Pancreas (tissue), 10 donors: ENCODE measurements at regions not wholly inside any gene's neighbourhood (a gene's known extent, or its start where the extent isn't known, plus 50 kb on each side); places are given as distances from the start of the nearest gene placed in this dataset.

ENCODE experiments used
- ATAC-seq, 4 donors: fragments of 200-7000 bp; cut with Tn5 transposase; one replicate each; pipeline versions ENCODE4 v1.8.0 to v1.9.1; 2020; ENCODE audit warnings: mild to moderate bottlenecking in 4 of 4, moderate library complexity in 4 of 4
- DNase-seq, 6 donors: peaks; one replicate each; pipeline ENCODE4 v3.0.0-alpha.2; 2020
- FAIRE-seq: peaks from 2 replicates; lab custom pipeline; 2012; peaks lifted over from hg19 to GRCh38; lab: Jason Lieb, UNC
- H3K27ac ChIP-seq, 4 donors: fragments of 200-600 bp; sonication (generic); 1 replicate in 3 of 4; 2 replicates in 1 of 4; pipeline versions ENCODE4 v1.5.0 to v1.8.0; 2020
- H3K27me3 ChIP-seq, 4 donors: fragments of 200-600 bp; one replicate each; pipeline ENCODE4 v1.8.0; 2021
- H3K36me3 ChIP-seq, 3 donors: fragments of 200-600 bp; sonication (generic) in 1 of 3; one replicate each; pipeline versions ENCODE4 v1.5.0 to v1.8.0; 2020 to 2021
- H3K4me1 ChIP-seq, 3 donors: fragments of 200-600 bp; one replicate each; pipeline ENCODE4 v1.8.0; 2021
- H3K4me3 ChIP-seq, 4 donors: fragments of 200-600 bp; sonication (generic) in 2 of 4; one replicate each; pipeline versions ENCODE4 v1.5.0 to v1.8.0; 2020 to 2021
- H3K9me3 ChIP-seq, 4 donors: fragments of 200-600 bp; one replicate each; pipeline ENCODE4 v1.8.0; 2021
- CTCF ChIP-seq, 4 donors: fragments of 200-600 bp; sonication (generic) in 3 of 4; IDR thresholded peaks; one replicate each; pipeline versions ENCODE4 v1.5.0 to v1.8.0; 2021; ENCODE audit warnings: antibody characterized with exemption in 4 of 4
- WGBS, 2 donors: extraction: QIAGEN DNeasy Blood & Tissue Kit; methylation state at CpG; one replicate each; pipeline ENCODE4 v1.1.7; 2013; 5-methylcytosine and 5-hydroxymethylcytosine counted together
- intact Hi-C, 3 donors: fragments of 100-400 bp; cut with DNase I; formaldehyde crosslinking; loops; one replicate each; pipeline versions ENCODE4 v1.11.1 to v1.14.2; 2022
- donor health status: healthy with polysubstance abuse.
- donor health status: DM: no; HTN: no; CAD: no; lungs with moderate emphysema.
- donor health status: DM: no; HTN: no; CAD: no.
- donor health status: control.
- donor health status: control.
- donor health status: Bipolar disorder and iron deficiency.
- donor health status: DM: yes; HTN: yes; CAD: no.
- donor health status: DM: no; HTN: no; CAD: no.
- donor health status: DM: no; HTN: no; CAD: no.
- donor health status: DM: yes; HTN: yes; CAD: no.

GRCh38 chr4:152236519-152237056, 299.3 kb downstream of the FBXW7 start:
- H3K36me3 ChIP-seq, result no peaks in the 10 kb centered on the region
- no peaks in the 10 kb centered on the region for H3K4me1 ChIP-seq
- ATAC-seq (no peak), FAIRE-seq (no peak), DNase-seq (no peak)
- no peaks in the 10 kb centered on the region for H3K27me3 ChIP-seq
- H3K9me3 ChIP-seq, result no peaks in the 10 kb centered on the region
- 60% methylated on average over 2 to 3 of the region's 3 CpGs for WGBS, 2 donors
- TF ChIP-seq CTCF (IDR thresholded peaks at IDR 0.05), result no peak
- H3K27ac ChIP-seq, result no peak overlapping the region
- intact Hi-C loops, result no loop called here
- H3K4me3 ChIP-seq, result no peak overlapping the region

DNA sequence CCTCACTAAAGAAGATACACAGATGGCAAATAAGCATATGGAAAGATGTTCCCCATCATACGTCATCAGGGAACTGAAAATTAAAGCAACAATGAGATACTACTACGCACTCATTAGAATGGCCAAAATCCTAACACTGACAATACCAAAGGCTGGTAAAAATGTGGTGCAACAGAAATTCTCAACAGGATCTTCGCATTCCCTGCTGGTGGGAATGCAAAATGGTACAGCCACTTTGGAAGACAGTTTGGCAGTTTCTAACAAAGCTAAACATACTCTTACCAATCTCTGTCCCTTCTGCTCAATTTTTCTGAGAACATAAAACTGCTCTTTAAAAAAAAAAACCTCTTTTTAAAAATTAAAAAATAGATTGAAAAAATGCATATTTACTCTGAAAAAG, 300.2 kb downstream of the FBXW7 start:
- Histone ChIP-seq H3K27ac (no peak overlapping the region), H3K9me3 (no peaks in the 10 kb centered on the region), H3K4me1 (no peaks in the 10 kb centered on the region), H3K36me3 (no peaks in the 10 kb centered on the region), H3K4me3 (no peak overlapping the region), H3K27me3 (no peaks in the 10 kb centered on the region)
- TF ChIP-seq CTCF (IDR thresholded peaks at IDR 0.05), result no peak
- DNase-seq (no peak), FAIRE-seq (no peak), ATAC-seq (no peak)
- 78 to 90% methylated on average over 3 of the region's 3 CpGs for WGBS, 2 donors
- intact Hi-C loops, result no loop called here

DNA sequence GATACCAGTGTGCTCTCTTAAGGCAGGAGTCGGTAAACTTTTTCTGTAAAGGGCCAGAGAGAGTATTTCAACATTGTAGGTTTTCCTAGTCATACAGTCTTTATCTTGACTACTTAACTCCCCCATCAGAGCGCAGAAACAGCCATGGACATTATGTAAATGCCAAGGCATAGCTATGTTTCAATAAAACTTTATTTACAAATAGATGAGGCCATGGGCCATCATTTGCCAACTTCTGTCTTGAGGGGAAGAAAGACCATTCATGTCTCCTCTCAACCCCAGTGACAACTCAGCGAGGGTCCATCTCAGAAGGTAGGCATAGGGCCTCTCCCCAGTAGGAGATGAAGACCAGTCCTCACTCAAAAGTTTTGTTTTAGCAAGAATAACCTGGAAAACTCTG, 301.3 kb downstream of the FBXW7 start:
- FAIRE-seq (no peak), ATAC-seq (no peak), DNase-seq (no peak)
- no peak for TF ChIP-seq CTCF (IDR thresholded peaks at IDR 0.05)
- 91 to 93% methylated on average over 3 of the region's 3 CpGs for WGBS, 2 donors
- Histone ChIP-seq H3K9me3 (no peaks in the 10 kb centered on the region), H3K36me3 (no peaks in the 10 kb centered on the region), H3K4me3 (no peak overlapping the region), H3K27me3 (no peaks in the 10 kb centered on the region), H3K4me1 (no peaks in the 10 kb centered on the region), H3K27ac (no peak overlapping the region)
- intact Hi-C loops, result no loop called here

DNA sequence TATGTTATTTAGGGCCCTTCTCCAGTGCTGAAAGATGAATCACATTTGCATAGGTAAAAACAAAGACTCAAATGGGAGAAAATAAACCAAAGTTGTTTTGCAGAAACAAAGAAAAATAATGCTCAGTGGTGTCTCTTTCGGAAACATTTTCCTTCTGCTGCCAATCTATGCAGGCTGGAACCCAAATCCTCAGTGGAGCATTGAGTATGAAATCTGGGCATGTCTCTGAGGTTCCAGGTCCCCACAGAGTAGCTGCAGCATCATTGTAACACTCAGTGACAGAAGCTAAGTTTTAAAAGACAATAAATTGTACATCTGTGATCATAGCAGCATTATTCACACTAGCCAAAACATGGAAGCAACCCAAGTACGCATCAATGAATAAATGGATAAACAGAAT, 303.6 kb downstream of the FBXW7 start:
- Histone ChIP-seq H3K4me3 (no peak overlapping the region), H3K9me3 (no peaks in the 10 kb centered on the region), H3K4me1 (no peaks in the 10 kb centered on the region), H3K27ac (no peak overlapping the region), H3K36me3 (no peaks in the 10 kb centered on the region), H3K27me3 (no peaks in the 10 kb centered on the region)
- intact Hi-C loops, result no loop called here
- TF ChIP-seq CTCF (IDR thresholded peaks at IDR 0.05), result no peak
- DNase-seq, result no peak
- no peak for ATAC-seq
- 84 to 89% methylated on average over 2 of the region's 2 CpGs for WGBS, 2 donors
- no peak for FAIRE-seq

DNA sequence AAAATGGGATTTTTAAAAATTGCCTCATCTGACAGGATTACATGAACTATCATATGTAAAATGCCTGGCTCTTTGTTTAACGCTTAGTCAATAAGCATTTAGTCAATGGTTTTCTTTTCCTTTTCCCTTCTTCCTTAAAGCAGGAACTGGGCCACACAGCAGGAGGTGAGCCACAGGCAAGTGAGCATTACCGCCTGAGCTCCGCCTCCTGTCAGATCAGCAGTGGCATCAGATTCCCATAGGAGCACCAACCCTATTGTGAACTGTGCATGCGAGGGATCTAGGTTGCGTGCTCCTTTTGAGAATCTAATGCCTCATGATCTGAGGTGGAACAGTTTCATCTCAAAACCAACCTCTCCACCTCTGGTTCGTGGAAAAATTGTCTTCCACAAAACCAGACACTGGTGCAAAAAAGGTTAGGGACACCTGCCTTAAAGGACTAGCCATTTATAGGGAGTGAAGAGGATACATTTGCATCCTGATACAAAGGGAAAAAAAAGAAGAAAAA, 306.1 kb downstream of the FBXW7 start:
- Histone ChIP-seq H3K4me1 (no peaks in the 10 kb centered on the region), H3K9me3 (no peaks in the 10 kb centered on the region), H3K4me3 (no peak overlapping the region), H3K27me3 (no peaks in the 10 kb centered on the region), H3K36me3 (no peaks in the 10 kb centered on the region), H3K27ac (no peak overlapping the region)
- DNase-seq, result no peak
- 84% methylated on average over 6 of the region's 6 CpGs for WGBS, 2 donors
- FAIRE-seq, result no peak
- ATAC-seq, result no peak
- intact Hi-C loops, result no loop called here
- TF ChIP-seq CTCF (IDR thresholded peaks at IDR 0.05), result no peak
